ENCODE measurements at regions not wholly inside any gene's neighbourhood (a gene's known extent, or its start where the extent isn't known, plus 50 kb on each side); places are given as distances from the start of the nearest gene placed in this dataset.
"Not testable (repeated sequence)": the region's sequence is repeated elsewhere in the genome, so short reads cannot be mapped to it uniquely, and the experiment has no call there.

DNA sequence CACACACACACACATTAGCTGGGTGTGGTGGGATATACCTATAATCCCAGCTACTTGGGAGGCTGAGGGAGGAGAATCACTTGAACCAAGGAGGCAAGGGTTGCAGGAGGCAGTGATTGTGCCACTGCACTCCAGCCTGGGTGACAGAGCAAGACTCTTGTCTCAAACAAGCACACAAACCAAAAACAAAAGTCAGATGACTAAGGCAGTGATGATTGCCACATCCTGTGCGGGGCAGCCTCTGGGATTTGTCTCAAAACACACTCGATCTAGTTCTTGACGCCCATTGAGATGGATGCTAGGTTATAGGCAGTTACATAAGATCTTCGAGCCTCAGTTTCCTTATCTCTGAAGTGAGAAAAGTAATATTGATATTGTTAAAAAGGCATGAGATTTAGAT lies 57.8 kb upstream of the NBPF8 start:
- DNase-seq (ENCODE audit: low read depth in 2 of 2), result not testable (repeated sequence)

DNA sequence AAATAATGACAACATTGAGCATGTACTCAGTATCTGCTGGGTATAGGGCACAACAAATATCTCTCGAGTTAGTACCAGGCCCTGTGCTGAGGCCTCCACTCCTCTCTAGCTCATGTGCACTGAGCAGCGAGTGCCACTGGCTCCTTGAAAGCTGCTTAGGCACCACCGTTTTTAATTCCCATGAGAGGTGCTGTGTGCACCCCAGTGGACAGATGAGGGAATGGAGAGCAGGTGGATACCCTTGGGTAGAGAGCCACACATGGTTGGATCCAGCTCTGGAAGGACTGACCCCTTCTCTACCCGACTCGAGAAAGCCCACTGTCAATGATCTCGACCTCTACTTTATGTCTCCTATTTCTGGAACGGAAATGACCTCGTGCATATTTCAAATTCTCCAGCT lies 58.7 kb upstream of the NBPF8 start:
- DNase-seq (ENCODE audit: low read depth in 2 of 2), result peak; percentile 0 to 1

DNA sequence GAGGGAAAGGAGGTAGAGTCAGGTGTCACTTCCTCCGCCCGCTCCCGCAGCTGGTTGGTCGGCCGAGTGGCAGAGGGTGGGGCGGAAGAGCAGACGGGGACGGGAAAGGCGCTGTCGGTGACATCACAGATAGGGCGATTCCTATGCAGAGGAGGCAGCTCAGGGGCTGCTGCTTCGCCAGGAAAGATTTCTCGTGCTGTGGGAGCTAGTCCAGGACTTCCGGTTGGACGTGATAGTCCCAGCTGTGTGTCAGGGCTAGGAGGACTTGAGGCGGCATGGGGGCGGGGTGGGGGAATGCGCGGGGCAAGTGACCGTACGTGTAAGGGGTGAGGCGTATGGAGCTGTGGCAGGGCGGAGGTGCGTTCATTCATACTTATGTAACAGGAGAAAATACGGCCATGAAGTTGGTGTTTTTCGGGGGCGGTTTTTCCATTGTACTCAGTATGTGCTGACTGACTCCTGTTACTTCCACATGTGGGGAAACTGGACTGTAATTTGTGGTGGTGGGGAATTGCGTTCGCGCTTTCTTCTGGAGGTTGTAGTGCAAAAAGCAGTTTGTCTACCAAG lies 60.1 kb upstream of the NBPF8 start:
- DNase-seq (ENCODE audit: low read depth in 2 of 2), result peak in 1 of 2 donors; percentile 4

DNA sequence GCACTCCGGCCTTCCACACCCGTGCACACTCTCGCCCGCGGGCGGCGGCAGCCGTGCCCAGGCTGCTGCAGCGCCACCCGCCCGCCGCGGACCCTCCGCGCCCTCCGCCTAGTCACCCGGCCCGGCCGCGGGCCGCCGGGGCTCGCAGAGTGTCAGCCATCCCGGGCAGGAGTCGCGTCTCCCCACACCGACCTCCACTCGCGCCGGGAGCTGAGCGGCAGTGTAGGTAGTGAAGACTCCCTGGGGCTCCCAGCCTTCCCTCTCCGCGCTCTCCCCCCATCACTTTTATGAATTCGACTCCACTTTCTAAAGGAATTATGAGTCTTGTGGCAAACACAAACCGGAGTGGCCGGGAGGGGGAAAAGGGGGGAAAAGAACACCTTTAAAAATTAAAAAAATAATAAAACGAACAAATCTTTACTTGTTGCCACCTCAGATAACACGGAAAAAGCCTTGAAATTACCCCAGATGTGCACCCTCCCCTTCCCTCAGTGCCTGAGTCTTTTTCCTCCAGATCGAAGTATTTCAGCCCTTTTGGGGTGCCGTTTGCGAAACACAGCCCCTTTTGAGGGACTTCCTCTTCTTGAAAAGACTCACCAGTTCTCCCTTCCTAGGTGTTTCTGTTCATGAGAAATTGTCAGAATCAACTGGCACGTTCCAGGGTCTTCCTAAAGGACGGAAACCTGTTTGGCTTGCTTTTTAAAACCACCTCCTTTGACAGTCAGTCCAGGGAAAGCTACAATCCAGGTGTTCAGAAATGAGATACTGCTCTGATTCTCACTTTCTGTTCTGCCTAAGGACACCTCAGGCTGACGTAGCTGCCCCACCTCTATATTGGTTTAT lies 72.4 kb upstream of the NBPF8 start:
- DNase-seq (ENCODE audit: low read depth in 2 of 2), result not testable (repeated sequence)

DNA sequence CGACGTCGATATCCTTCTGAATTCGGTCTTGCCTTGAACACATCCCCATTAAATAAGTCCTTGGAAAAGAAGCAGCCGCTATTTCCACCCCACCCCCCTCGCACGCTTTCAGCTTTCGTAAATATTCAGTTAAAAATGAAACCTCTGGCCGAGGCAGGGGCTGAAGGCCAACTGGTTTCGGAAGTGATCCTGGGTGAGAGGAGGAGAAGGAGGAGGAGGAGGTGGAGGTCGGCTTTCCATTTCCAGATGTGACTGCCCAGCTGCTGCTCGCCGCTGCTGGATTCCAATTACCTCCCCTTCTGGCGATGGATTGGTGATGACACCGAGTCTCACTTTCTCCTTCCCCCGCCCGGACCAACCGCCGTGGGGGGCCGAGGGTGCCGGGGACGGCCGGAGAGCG lies 73.1 kb upstream of the NBPF8 start:
- not testable (repeated sequence) for DNase-seq (ENCODE audit: low read depth in 2 of 2)

DNA sequence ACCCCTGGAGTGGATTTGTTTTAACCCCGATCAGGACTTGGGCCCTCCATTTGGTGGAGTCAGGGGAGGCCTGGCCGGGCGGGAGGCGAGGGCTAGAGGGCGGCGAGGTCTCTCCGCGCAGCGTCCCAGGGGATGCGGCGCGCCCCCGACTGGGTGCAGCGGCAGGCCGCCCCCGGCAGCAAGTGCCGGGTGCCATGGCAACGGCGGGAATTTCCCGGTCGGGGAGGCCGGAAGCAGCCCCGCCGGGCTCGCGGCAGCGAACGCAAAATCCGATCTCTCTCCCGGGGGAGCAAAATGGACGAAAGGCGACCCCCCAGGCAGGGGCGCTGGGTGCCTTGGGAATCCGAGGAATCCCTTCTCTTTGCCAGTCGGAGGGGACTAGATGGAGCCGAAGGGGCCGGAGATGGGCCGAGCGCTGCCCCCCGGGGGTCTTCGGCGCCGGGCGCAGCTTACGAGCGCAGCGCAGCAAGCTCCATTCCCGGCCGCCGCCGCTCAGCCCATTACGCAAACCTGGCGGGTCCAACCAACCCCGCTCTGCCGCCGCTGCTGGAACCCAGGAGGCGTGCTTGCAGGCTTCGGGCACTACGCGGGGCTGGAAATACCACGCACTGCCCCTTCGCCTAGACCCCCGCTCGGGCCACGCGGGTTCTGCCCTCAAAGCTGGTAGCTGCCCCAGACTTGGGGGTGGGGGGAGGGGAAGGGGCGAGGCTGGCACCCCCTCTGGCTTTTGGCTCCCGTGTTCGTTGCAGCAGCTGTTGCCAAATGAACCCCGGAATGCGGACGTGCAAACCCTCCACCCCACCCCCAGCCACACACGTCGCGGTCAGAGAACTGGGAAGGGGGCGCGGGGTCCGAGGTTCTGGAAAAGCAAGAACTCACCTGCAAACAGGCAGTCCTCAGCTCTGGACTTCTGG lies 73.7 kb upstream of the NBPF8 start:
- not testable (repeated sequence) for DNase-seq (ENCODE audit: low read depth in 2 of 2)

DNA sequence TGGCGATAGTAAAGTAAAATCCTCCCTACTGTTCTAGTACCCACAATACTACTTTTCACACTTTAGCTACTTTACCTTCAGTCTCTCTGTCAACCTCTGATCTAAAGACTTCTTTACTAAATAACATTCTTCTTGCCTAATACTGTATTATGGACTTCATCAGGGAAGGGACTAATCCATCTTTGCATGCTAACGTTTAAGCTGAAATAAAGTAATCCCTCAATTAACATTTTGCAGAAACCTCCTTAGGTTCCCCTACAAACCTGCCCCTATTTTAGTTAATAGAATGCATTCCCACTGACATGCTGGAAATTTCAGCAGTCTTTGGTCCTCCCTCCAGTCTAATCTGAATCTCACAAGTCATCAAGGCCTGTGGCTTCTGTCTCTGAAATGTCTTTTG lies 99.1 kb upstream of the NBPF8 start:
- DNase-seq (ENCODE audit: low read depth in 2 of 2), result not testable (repeated sequence)

DNA sequence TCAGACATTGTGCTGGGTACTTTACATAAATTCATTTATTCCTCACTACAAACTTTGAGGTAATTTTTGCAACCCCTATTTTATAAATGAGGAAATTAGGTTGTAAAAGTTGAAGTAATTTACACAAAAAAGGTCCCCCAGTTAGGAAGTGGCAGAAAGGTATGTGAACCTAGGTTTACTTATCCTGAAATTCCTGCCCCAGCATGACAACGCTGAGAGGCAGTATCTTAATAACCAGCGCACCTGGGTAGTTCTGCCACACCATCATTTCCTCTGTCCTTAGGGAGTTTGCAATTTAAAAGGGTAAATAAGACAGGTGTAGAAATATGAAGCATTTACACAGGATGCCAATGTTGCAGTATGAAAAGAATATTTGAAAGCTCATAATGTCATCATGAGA lies 102.9 kb upstream of the NBPF8 start:
- not testable (repeated sequence) for DNase-seq (ENCODE audit: low read depth in 2 of 2)

DNA sequence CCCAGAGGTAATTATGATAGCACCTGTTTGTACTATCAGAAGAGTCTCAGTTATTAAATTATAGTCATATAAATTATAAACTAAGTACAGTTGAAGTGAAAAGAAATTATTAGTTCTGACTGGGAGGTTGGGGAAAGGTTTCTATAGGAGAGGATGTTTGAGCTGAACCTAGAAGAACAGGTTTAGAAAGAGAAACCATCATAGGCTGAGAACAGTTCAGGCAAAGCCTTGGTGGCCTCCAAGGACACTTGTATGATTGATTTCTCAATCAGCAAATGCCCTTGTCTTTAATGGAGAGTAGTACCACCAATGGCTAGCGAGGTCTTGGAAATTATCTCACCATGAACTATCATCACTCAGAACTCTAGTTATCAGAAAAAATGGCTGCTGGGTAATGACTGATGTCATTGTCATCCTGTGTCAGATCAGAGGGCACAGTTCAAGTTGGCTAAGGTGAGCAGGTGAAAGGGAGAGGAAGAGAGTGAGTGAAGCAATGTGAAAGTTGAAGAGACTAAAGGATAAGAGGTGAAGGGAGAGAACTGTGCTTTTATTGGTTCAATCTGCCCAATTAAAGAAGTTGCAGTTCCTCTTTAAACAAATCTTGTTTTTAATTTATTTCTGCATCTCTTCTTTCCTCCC lies 105.8 kb upstream of the NBPF8 start:
- DNase-seq (ENCODE audit: low read depth in 2 of 2), result not testable (repeated sequence)

DNA sequence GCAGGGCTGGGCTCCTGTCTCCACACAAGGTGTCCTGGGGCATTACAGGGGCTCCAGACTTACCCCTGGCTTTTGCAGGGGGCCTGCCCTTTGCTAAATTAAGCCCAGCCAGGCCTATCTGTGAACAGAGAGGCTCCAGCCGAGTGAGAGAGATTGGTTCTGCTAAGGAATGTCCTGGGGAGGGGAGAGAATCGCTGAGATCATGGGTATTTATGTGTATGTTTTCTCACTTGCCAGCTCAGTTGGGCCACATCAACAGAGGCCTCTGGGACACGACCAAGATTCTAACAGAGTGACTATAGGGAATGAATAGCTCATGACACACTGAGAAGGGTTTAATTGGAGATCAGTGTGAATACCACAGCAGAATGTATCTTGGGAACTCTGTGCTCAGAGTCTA lies 109.8 kb upstream of the NBPF8 start:
- DNase-seq (ENCODE audit: low read depth in 2 of 2), result not testable (repeated sequence)

DNA sequence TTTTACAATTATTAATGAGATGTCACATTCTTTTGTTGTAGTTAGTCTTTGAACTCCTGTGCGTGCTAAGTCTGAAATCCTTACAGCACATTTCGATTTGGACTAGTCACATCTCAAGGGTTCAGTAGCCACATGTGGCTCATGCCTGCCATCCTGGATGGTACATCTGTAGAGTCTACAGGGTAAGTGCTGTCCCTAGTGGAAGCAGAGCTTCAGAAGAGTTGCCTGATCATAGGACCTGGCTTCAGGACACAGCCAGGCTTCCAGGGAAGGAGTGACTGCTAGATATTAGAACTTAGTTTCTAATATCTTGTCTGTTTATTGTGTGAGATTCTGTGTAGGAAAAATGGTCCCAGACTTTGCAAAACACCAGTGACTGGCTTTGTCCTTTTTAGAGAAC lies 110.5 kb upstream of the NBPF8 start:
- DNase-seq (ENCODE audit: low read depth in 2 of 2), result not testable (repeated sequence)

DNA sequence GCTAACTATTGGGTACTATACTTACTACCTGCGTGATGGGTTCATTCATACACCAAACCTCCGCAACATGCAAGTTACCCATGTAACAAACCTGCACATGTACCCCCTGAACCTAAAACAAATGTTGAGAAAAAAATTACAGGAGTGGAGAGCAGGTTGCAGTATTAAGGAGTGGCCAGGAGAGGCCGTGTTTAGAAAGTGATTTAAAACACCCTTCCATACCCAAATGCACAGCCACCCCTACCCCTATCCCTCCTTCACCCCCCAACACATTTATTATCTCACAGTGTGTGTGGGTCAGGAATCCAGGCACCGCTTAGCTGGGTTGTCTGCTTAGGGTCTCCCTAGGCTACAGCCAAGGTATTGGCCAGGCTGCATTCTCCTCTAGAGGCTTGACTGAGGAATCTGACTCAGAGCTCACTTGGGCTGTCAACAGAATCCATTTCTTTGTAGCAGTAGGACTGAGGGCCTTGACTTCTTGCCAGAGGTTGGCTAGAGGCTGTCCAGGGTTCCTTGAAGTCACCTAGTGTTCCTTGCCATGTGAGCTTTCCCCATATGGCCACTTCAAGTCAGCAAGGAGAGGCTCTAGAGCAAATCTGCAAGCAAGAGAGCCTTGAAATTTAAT lies 115.3 kb upstream of the NBPF8 start:
- not testable (repeated sequence) for DNase-seq (ENCODE audit: low read depth in 2 of 2)

DNA sequence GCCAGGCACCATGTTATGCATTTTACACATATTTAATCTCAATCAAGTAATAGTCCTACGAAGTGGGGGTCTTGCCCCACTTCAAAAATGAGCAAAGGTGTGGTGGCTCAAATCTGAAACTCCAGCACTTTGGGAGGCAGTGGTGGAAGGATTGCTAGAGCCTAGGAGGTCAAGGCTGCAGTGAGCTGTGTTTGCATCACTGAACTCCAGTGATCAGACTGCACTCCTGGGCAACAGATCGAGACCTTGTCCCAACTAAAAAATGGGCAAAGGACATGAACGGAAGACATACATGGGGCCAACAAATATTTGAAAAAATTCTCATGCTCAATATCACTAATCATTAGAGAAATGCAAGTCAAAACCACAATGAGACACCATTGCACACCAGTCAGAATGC lies 116.3 kb upstream of the NBPF8 start:
- DNase-seq (ENCODE audit: low read depth in 2 of 2), result not testable (repeated sequence)

DNA sequence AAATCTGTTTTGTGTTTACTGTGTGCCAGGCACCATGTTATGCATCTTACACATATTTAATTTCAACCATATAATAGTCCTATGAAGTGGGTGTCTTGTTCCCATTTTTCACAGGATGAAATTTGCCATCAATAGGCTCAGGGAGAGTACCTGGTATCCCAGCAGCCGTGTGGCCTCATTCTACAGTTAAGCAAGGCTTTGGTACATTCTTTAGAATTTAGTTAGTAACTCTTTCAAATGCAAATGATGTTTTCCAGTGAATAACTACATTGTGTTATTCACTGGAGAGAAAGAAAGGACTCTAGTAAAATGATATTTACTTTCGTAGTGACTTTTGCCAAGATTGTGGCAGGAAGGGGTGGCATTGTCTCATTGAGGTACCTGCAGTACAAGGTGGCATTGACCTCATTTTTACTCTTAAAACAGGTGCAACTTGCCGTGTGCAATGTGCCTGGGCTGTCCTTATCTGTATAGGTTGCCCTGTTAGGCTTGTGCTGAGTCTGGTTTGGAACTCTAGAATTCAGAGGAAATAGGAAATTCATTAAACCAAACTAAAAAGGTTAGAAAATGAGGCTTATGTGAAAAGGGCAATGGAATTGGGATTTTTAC lies 117.4 kb upstream of the NBPF8 start:
- DNase-seq (ENCODE audit: low read depth in 2 of 2), result not testable (repeated sequence)

DNA sequence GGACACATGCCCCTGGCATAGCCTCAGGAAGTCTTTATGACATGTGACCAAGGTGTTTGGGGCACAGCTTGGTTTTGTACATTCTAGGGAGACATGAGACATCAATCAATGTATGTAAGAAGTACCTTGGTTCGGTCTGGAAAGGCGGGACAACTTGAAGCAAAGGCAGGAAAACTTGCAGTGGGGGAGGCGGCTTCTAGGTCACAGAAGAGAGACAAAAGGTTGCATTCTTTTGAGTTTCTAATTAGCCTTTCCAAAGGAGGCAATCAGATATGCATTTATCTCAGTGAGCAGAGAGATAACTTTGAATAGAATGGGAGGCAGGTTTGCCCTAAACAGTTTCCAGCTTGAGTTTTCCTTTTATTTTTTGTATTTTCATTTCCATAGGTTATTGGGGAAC lies 113.8 kb upstream of the SEC22B start:
- DNase-seq (ENCODE audit: low read depth in 2 of 2), result not testable (repeated sequence)

DNA sequence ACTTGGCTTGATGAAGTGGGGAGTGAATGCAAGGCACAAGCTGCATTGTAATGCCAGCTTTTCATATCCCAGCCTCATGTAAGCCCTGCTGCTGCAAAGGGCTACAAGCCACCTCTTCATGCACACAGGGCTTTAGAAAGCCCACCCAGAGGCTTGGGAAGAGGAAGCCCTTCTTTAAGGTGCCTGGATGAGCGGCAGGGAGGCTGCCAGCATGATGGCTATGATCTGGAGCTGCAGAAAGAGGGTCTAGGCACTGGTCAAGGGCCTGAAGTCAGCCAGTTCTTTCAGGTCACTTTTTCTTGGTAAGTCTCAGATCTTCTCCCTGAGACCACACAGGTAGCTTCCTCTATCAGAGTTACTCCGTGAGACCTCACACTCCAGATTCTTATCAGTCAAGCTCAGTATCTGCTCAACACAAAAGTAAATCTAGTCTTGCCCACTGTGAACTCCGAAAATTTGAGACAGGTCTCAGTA lies 113.3 kb upstream of the SEC22B start:
- not testable (repeated sequence) for DNase-seq (ENCODE audit: low read depth in 2 of 2)

DNA sequence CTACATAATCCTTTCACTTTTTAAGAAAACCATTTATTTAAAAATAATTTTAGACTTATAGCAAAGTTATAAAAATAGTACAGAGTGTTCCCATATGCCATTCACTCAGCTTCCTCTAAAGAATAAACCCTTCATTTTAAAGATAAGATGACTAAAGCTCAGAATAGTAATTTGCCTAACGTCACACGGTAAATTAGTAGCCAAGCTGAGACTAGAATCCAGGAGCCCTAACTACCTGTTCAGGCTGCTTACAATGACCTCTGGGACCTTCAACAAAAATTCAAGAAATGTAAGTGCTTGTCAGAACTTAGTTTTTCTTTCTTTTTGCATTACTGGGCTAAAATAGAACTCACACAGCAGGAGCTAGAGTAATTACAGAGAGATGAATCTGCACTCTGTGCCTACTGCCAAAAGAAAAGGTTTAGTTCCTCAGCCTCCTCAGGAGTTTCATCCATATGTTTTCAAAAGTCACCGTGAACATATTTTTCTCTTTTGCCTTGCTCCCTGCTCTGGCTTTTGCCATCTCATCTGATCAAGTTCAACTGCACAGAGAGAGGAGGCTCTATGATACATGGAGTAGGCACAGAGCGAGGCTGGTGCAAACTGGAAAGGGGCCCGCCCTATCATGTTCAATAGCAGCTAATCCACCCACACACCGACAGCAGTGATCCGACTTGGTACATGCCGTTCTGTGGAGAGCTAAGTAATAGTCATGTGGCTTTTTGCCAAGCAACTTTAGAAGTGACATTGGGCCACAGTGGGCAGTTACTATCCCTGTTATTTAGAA lies 112.7 kb upstream of the SEC22B start:
- DNase-seq (ENCODE audit: low read depth in 2 of 2), result not testable (repeated sequence)

DNA sequence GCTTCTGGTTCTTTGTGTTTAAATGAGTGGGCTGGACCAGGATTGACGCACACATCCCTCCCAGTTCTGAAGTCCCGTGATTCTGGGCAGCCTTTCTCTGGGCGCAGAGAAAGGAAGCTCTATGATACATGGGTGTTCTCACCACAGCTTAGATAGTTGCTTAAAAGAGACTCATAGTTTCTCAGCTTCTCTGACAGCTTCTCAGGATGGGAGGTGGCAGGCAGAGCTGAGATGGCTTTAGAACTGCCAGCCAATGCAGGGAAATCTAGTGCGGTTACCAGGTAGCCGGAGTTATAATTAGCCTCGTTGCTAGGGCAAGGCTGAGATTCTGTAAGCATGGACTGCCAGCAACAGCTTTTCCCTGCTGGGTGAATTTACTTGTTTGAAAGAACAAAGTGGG lies 111.8 kb upstream of the SEC22B start:
- DNase-seq (ENCODE audit: low read depth in 2 of 2), result not testable (repeated sequence)

DNA sequence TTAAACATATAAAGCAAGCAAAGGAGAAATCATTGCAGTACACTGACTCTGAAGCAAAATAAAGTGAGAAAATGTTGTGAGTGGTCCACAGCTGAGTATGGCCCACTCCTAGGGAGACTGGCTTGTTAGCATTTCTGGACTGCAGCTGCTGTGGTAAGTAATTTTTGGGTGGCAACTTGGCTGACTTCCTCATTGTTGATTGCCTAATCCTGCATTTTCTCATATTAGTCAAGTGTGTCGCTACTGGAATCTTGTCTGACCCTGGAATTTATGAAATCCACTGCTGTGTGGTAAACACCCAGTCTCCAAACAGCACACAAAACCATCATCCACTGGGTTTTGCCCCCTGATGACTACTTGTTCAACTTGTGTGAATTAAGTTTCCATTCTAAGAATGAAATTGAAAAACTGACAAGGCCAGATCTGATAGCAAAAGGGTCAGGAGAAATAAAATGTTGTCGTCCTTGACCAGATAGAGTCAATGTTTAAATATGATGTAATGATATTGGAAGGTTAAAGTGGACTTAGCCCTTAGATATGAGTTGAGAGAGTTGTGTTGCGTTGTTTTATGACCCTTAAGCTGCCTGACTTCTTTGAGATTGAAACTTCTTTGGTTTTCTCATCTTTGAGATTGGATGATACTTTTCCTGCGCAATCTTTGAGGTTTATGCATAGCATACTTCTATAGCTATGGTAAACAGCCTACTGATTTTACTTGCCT lies 106.6 kb upstream of the SEC22B start:
- not testable (repeated sequence) for DNase-seq (ENCODE audit: low read depth in 2 of 2)

Data from lung microvascular endothelial cell (primary cell).